Right lobe of liver (tissue), 6 donors: ENCODE measurements at regions not wholly inside any gene's neighbourhood (a gene's known extent, or its start where the extent isn't known, plus 50 kb on each side); places are given as distances from the start of the nearest gene placed in this dataset.
"Not testable (repeated sequence)": the region's sequence is repeated elsewhere in the genome, so short reads cannot be mapped to it uniquely, and the experiment has no call there.

Experiments
- ATAC-seq, 4 donors: fragments of 200-7000 bp; cut with Tn5 transposase; one replicate each; pipeline ENCODE4 v1.9.1; 2020; ENCODE audit warnings: mild to moderate bottlenecking in 4 of 4, moderate library complexity in 4 of 4
- DNase-seq, 3 donors: peaks; one replicate each; pipeline ENCODE4 v3.0.0-alpha.2; 2020
- H3K27ac ChIP-seq, 3 donors: fragments of 200-600 bp; one replicate each; pipeline ENCODE4 v1.8.0; 2022
- H3K27me3 ChIP-seq, 2 donors: fragments of 200-600 bp; one replicate each; pipeline ENCODE4 v1.8.0; 2022
- H3K36me3 ChIP-seq, 4 donors: fragments of 200-600 bp; sonication (generic) in 1 of 4; one replicate each; pipeline versions ENCODE4 v1.5.1 to v1.8.0; 2017 to 2022; ENCODE audit warnings: control low read depth in 1 of 4
- H3K4me1 ChIP-seq, 4 donors: fragments of 200-600 bp; sonication (generic) in 1 of 4; one replicate each; pipeline versions ENCODE4 v1.5.1 to v1.8.0; 2017 to 2022; ENCODE audit warnings: control low read depth in 1 of 4
- H3K4me3 ChIP-seq, 3 donors: fragments of 200-600 bp; one replicate each; pipeline ENCODE4 v1.8.0; 2022
- H3K9me3 ChIP-seq, 4 donors: fragments of 200-600 bp; sonication (generic) in 1 of 4; one replicate each; pipeline versions ENCODE4 v1.5.1 to v1.8.0; 2017 to 2022; ENCODE audit warnings: control low read depth in 1 of 4
- POLR2A ChIP-seq: fragments of 450-650 bp; IDR thresholded peaks from one replicate; pipeline ENCODE4 v1.6.1; 2017; ENCODE audit warnings: antibody characterized with exemption, mild to moderate bottlenecking
- WGBS: methylation state at CpG from one replicate; pipeline ENCODE4 v1.1.6; 2018; ENCODE audit warnings: low coverage, low lambda C conversion rate; ENCODE audit not compliant: insufficient coverage; ENCODE audit errors: missing lambda C conversion rate; 5-methylcytosine and 5-hydroxymethylcytosine counted together
- intact Hi-C, 2 donors: fragments of 100-400 bp; cut with DNase I; formaldehyde crosslinking; loops; one replicate each; pipeline versions ENCODE4 v1.11.2 to v1.14.1; 2022
- TF ChIP-seq, protein P1 (sequence below), 4 donors: fragments of 200-600 bp in 3 of 4; fragments of 450-650 bp in 1 of 4; IDR thresholded peaks; one replicate each; pipeline versions ENCODE4 v1.5.1 to v1.8.0; 2016 to 2022; ENCODE audit warnings: antibody characterized with exemption in 4 of 4, mild to moderate bottlenecking in 2 of 4
- donor health status: DM: no; HTN: yes; CAD: no.
- donor health status: DM: no; HTN: no; CAD: no.
- donor health status: DM: no; HTN: no; CAD: no.
- donor health status: DM: no; HTN: yes; CAD: no.
- donor health status: DM: no; HTN: yes; CAD: no.

DNA sequence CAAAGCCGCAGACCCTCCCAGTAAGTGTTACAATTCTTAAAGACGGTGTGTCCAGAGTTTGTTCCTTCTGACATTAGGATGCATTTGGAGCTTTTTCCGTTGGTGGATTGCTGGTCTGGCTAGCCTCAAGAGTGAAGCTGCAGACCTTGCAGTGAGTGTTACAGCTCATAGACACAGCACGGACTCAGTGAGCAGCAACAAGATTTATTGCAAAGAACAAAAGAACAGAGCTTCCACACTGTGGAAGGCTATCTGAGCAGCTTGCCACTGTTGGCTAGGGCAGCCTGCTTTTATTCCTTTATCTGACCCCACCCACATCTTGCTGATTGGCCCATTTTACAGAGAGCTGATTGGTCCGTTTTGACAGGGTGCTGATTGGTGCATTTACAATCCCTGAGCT is 242.8 kb upstream of the SGCG start:
- intact Hi-C loops: no loop called here
- Histone ChIP-seq H3K9me3 (no peaks in the 10 kb centered on the region), H3K4me3 (no peak overlapping the region), H3K27me3 (no peaks in the 10 kb centered on the region), H3K4me1 (no peaks in the 10 kb centered on the region), H3K27ac (no peak overlapping the region), H3K36me3 (no peaks in the 10 kb centered on the region)
- TF ChIP-seq POLR2A: no peak
- WGBS: 60% methylated on average over 4 of the region's 5 CpGs
- DNase-seq (no peak), ATAC-seq (no peak)

- intact Hi-C loops: no loop called here
- no peak overlapping the region for H3K4me3 ChIP-seq
- H3K4me1 ChIP-seq: no peaks in the 10 kb centered on the region
- ATAC-seq: no peak
- no peaks in the 10 kb centered on the region for H3K27me3 ChIP-seq
- no peaks in the 10 kb centered on the region for H3K36me3 ChIP-seq
- no peaks in the 10 kb centered on the region for H3K9me3 ChIP-seq
- no peak for DNase-seq
- no peak overlapping the region for H3K27ac ChIP-seq
- WGBS: 80% methylated on average over 1 of the region's 22 CpGs
- TF ChIP-seq, protein P1, sequence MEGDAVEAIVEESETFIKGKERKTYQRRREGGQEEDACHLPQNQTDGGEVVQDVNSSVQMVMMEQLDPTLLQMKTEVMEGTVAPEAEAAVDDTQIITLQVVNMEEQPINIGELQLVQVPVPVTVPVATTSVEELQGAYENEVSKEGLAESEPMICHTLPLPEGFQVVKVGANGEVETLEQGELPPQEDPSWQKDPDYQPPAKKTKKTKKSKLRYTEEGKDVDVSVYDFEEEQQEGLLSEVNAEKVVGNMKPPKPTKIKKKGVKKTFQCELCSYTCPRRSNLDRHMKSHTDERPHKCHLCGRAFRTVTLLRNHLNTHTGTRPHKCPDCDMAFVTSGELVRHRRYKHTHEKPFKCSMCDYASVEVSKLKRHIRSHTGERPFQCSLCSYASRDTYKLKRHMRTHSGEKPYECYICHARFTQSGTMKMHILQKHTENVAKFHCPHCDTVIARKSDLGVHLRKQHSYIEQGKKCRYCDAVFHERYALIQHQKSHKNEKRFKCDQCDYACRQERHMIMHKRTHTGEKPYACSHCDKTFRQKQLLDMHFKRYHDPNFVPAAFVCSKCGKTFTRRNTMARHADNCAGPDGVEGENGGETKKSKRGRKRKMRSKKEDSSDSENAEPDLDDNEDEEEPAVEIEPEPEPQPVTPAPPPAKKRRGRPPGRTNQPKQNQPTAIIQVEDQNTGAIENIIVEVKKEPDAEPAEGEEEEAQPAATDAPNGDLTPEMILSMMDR (IDR thresholded peaks at IDR 0.05): no peak
- no peak for TF ChIP-seq POLR2A
These were observed 242.2 kb upstream of the SGCG start for GRCh38 chr13:22938576-22938975.

DNA sequence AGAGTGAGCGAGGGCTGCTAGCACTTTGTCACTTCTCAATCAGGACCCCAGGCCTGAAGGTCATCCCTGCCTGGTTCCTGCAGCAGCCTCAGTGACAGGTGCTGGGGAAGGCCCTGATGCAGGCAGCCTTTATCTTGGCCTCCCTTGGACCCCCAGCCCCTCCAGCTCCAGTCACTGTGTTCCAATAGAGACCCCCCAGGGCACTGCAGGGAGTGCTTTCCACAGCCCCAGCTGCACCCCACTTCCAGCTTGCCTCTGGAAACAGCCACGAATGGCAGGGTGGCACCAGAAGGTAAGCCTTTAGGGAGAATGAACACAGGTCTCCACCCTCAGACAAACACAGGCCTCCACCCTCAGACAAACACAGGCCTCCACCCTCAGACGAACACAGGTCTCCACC is 241.6 kb upstream of the SGCG start:
- no peaks in the 10 kb centered on the region for H3K36me3 ChIP-seq
- no peaks in the 10 kb centered on the region for H3K9me3 ChIP-seq
- intact Hi-C loops: no loop called here
- no peak overlapping the region for H3K4me3 ChIP-seq
- DNase-seq (no peak), ATAC-seq (no peak)
- H3K27ac ChIP-seq: no peak overlapping the region
- WGBS: no CpG with 5 or more reads among the region's 3 CpGs
- H3K4me1 ChIP-seq: no peaks in the 10 kb centered on the region
- TF ChIP-seq POLR2A: no peak
- TF ChIP-seq, protein P1 (IDR thresholded peaks at IDR 0.05): no peak
- no peaks in the 10 kb centered on the region for H3K27me3 ChIP-seq

DNA sequence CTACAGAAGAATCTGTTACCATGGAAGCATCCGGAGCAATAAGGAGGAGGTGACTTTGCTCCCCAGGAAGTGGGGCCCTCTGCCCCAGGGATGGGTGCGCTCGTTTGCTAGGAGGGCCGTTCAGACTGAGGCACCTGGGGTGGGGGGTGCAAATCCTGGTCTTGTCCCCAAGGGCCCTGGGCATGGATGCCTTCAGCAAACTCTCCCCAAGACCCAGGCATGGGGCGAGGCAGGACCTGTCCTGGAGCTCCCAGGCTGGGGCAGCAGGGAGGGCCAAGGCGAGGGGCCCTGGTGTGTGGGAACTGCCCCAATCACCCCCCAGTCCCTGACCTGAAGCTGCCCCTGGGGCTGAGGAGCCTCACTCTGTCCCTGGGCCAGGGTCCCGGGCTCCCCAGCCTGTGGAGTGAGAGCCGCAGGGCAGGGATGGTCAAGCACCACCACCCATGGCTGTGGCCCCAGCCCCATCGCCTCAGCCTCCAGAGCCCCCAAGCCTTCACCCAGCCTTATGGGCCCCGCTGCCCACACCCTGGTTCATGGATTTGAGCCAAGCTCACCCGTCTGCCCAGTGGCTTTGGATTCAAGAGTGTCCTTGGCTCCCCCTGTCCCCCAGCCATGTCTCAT is 240.6 kb upstream of the SGCG start:
- Histone ChIP-seq H3K27ac (no peak overlapping the region), H3K27me3 (no peaks in the 10 kb centered on the region), H3K4me3 (no peak overlapping the region), H3K9me3 (no peaks in the 10 kb centered on the region), H3K36me3 (no peaks in the 10 kb centered on the region), H3K4me1 (no peaks in the 10 kb centered on the region)
- DNase-seq (no peak), ATAC-seq (peak in 2 of 4 donors; percentile 9 to 17)
- intact Hi-C loops: no loop called here
- WGBS: 33% methylated on average over 1 of the region's 11 CpGs
- TF ChIP-seq POLR2A: no peak
- TF ChIP-seq, protein P1 (IDR thresholded peaks at IDR 0.05): no peak

- H3K36me3 ChIP-seq: no peaks in the 10 kb centered on the region
- H3K27me3 ChIP-seq: no peaks in the 10 kb centered on the region
- intact Hi-C loops: no loop called here
- DNase-seq (no peak), ATAC-seq (no peak)
- H3K27ac ChIP-seq: no peak overlapping the region
- H3K4me1 ChIP-seq: no peaks in the 10 kb centered on the region
- WGBS: 51% methylated on average over 8 of the region's 14 CpGs
- H3K4me3 ChIP-seq: no peak overlapping the region
- no peak for TF ChIP-seq POLR2A
- TF ChIP-seq, protein P1 (IDR thresholded peaks at IDR 0.05): no peak
- H3K9me3 ChIP-seq: no peaks in the 10 kb centered on the region
These were observed 240.0 kb upstream of the SGCG start for GRCh38 chr13:22940736-22941135.

- intact Hi-C loops, ATAC-seq, H3K36me3 ChIP-seq, H3K4me1 ChIP-seq, H3K9me3 ChIP-seq, DNase-seq, H3K27ac ChIP-seq, H3K4me3 ChIP-seq, H3K27me3 ChIP-seq: not testable (repeated sequence)
- no CpG with 5 or more reads among the region's 8 CpGs for WGBS
These were observed 239.3 kb upstream of the SGCG start for GRCh38 chr13:22941495-22941894.

GRCh38 chr13:22942831-22943230 is 237.9 kb upstream of the SGCG start:
- DNase-seq, intact Hi-C loops, ATAC-seq, H3K9me3 ChIP-seq, H3K36me3 ChIP-seq, H3K4me1 ChIP-seq, H3K27me3 ChIP-seq, H3K27ac ChIP-seq, H3K4me3 ChIP-seq: not testable (repeated sequence)
- 90% methylated on average over 4 of the region's 14 CpGs for WGBS
